GM19372 (cell line): ENCODE measurements at regions not wholly inside any gene's neighbourhood (a gene's known extent, or its start where the extent isn't known, plus 50 kb on each side); places are given as distances from the start of the nearest gene placed in this dataset.

Experiments used
- ATAC-seq: cut with Tn5 transposase; IDR thresholded peaks from one replicate; pipeline ENCODE4 v1.9.1; 2021; ENCODE audit warnings: mild to moderate bottlenecking, low read depth, moderate library complexity; ENCODE audit not compliant: unreplicated experiment

GRCh38 chr16:6949240-6949639, 383.4 kb upstream of the RBFOX1 start:
- ATAC-seq, result no peak

GRCh38 chr16:6947291-6947690, 385.4 kb upstream of the RBFOX1 start:
- no peak for ATAC-seq

- ATAC-seq, result no peak
These were observed 385.8 kb upstream of the RBFOX1 start for GRCh38 chr16:6946802-6947201.

DNA sequence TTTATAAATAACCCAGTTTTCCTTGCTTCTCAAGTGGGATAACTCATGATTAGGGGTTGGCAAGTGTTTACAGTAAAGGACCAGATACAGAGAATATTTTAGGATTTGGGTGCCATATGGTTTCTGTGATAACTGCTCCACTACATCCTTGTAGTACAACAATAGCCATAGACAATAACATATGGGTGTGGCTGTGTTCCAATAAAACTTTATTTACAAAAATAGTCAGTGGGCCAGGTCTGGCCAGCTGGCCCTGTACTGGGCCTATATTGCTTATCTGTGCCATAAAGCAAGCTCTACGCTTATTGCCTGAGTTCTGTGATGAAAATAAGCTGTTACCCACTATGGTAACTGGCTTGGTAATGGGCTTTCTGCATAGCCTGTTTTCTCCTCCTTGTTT, 386.5 kb upstream of the RBFOX1 start:
- no peak for ATAC-seq

DNA sequence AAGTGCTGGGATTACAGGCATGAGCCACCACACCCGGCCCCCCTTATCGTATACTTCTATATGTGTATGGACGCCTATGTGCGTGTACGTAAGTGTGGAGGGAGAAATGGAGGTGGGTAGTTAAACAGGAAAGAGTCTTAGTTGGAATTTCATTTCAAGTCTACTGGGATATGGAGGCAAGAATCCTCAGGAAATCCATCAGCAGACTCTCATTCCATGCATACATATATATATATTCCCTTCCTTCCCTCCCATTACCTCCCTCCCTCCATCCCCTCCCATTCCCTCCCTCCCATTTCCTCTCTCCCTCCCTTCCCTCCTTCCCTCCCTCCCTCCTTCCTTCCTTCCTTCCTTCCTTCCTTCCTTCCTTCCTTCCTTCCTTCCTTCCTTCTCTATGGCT, 391.7 kb upstream of the RBFOX1 start:
- no peak for ATAC-seq

GRCh38 chr16:6937641-6938040, 395.0 kb upstream of the RBFOX1 start:
- ATAC-seq, result no peak

GRCh38 chr16:6932871-6933385, 399.7 kb upstream of the RBFOX1 start:
- no peak for ATAC-seq

DNA sequence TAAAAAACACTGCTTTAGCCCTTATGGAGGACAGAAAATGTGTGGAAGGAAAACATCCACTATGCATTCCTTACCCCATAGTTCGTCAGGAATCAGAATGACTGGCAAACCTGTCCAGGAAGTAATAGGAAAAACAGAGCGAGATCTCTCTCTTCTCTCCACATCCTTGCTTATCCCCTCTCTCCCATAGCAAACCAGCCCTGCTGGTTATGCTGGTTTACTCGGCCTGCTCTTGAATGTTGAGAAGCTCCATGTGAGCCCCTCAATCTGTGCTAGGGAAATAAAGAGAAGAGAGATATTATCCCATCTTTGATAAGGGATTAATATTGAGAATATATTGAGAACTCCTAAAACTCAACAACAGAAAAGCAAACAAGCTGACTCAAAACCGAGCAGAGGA, 402.8 kb upstream of the RBFOX1 start:
- no peak for ATAC-seq

DNA sequence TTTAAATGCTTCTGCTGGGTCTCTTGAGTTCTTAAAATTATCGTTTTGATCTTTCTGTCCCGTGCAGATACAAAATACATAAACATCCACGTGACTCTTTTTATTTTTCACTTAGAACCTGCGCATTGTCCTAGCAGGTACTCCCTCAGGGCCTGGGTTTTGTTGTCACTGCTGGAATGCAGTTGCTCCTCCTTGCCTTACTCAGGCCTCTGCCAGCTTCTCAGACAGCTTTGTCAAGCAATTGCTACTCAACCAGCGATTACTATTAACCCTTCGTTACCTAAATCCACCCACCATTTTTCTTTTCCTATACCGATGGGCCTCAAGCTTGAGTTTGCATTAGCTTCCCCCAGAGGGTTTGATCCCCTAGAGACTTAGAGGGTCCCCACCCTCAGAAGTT, 405.9 kb upstream of the RBFOX1 start:
- no peak for ATAC-seq

DNA sequence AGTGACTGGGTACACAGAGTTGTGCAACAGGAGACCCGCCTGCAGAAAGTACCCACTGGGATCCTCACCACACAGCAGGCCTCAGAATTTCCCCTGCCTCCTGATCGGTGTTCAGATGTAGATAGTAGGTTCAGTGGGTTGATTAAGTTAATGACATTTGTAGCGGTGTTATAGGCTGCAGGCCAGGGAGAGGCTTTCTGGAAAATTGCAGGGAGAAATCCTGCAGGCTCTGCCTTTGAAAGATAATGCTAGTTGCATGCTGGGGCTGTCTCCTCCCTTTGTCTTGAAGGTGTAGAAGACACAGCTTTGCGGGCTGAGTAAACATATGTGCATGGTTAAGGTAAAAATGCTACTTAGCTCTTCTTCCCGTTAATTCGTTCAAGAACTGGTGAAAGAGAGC, 406.3 kb upstream of the RBFOX1 start:
- no peak for ATAC-seq

GRCh38 chr16:6918646-6919045, 414.0 kb upstream of the RBFOX1 start:
- no peak for ATAC-seq

- ATAC-seq, result no peak
These were observed 415.7 kb upstream of the RBFOX1 start for GRCh38 chr16:6916946-6917345.

- no peak for ATAC-seq
These were observed 419.1 kb upstream of the RBFOX1 start for GRCh38 chr16:6913566-6913965.

- no peak for ATAC-seq
These were observed 422.3 kb upstream of the RBFOX1 start for GRCh38 chr16:6910301-6910700.

GRCh38 chr16:6905601-6906000, 427.0 kb upstream of the RBFOX1 start:
- ATAC-seq, result no peak

DNA sequence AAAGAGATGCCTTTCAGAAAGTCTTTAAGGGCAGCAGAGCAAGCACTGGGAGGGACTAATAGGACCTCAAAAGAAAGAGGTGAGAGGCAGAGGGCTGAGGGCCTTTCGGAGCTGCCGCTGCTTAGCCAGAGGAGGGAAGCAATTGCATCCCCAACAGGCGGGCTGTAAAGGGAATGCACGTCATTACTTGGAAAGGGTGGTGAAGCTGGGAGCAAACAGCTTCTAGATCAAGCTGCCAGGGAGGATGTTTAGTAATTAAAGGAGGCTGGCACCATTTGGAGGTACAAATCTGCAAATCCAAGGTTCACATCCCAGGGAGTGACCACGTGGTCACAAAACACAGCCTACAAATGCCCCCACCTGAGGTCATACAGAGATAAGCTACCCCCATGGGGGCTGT, 429.0 kb upstream of the RBFOX1 start:
- no peak for ATAC-seq

- ATAC-seq, result no peak
These were observed 433.7 kb upstream of the RBFOX1 start for GRCh38 chr16:6898896-6899295.

DNA sequence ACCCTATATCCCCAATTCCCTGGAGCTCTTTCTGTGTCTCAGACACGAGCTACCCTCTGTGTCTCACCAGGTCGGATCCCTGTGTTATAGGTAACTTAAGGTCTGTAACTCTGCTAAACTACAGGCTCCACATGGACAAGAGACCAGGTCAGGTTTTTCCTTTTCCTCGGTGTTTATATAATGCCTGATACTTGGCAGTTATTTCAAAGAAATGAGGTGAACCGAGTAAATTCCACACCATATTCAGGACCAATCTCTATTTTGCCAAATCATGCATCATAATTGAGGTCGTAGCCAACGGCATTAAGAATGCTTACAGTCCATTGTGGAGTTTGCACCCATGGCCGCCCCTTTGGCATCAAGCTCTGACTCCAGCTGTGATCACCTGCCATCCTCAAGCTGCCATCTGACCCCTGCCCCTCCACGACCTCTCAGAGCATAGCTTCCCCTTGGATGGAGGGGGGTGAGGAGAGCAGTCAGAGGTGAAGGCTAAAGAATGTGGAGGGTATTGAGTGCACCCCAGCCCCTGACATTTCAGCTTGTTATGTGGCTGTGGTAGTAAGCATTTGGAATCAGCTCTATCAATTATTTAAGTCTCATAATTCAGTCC, 434.7 kb upstream of the RBFOX1 start:
- no peak for ATAC-seq

DNA sequence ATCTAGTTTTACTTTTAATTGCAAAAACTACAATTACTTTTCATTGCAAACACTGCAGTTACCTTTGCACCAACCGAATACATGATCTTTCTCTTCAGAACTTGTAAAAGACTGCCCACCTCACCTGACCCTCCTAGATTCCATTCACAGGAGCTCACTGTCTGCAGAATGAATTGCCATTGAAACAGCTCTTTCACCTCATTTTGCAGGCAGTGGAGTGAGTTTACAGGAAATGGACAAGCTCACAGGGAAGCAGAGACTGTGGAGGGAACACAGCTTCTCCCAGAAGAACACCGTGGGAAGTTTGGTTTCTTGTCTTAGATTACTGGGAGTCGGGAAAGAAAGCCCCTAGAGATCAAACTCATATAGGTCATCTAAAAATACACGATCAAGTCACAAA, 439.7 kb upstream of the RBFOX1 start:
- no peak for ATAC-seq

- ATAC-seq, result no peak
These were observed 441.1 kb upstream of the RBFOX1 start for GRCh38 chr16:6891496-6891895.

GRCh38 chr16:6888531-6888930, 444.1 kb upstream of the RBFOX1 start:
- no peak for ATAC-seq

GRCh38 chr16:6884002-6884401, 448.6 kb upstream of the RBFOX1 start:
- no peak for ATAC-seq

- no peak for ATAC-seq
These were observed 452.4 kb upstream of the RBFOX1 start for GRCh38 chr16:6880263-6880662.
